Osteocyte (in vitro differentiated cells): ENCODE measurements at regions not wholly inside any gene's neighbourhood (a gene's known extent, or its start where the extent isn't known, plus 50 kb on each side); places are given as distances from the start of the nearest gene placed in this dataset.
A peak's percentile ranks its signal among the peaks of the same experiment; 100 is the strongest.

Experiments used
- DNase-seq: peaks from one replicate; pipeline ENCODE4 v3.0.0; 2021; ENCODE audit warnings: mixed read lengths; ENCODE audit not compliant: unreplicated experiment; ENCODE audit errors: extremely low spot score
- H3K27ac Mint-ChIP-seq: one replicate; pipeline ENCODE4 v1.8.0; 2021; ENCODE audit warnings: mild to moderate bottlenecking, mixed read lengths; ENCODE audit not compliant: unreplicated experiment
- H3K27me3 Mint-ChIP-seq: one replicate; pipeline ENCODE4 v1.8.0; 2021; ENCODE audit warnings: mixed read lengths; ENCODE audit not compliant: unreplicated experiment
- H3K36me3 Mint-ChIP-seq: one replicate; pipeline ENCODE4 v1.8.0; 2021; ENCODE audit warnings: mixed read lengths; ENCODE audit not compliant: unreplicated experiment
- H3K4me1 Mint-ChIP-seq: one replicate; pipeline ENCODE4 v1.8.0; 2021; ENCODE audit warnings: mixed read lengths; ENCODE audit not compliant: unreplicated experiment
- H3K4me3 Mint-ChIP-seq: one replicate; pipeline ENCODE4 v1.8.0; 2021; ENCODE audit warnings: mild to moderate bottlenecking, moderate library complexity, mixed read lengths; ENCODE audit not compliant: unreplicated experiment
- H3K9me3 Mint-ChIP-seq: one replicate; pipeline ENCODE4 v1.8.0; 2021; ENCODE audit warnings: mixed read lengths; ENCODE audit not compliant: unreplicated experiment
- CTCF ChIP-seq: fragments of 200-600 bp; sonication (generic); IDR thresholded peaks from 2 replicates; pipeline ENCODE4 v1.5.0; 2021; ENCODE audit warnings: antibody characterized with exemption, mild to moderate bottlenecking, moderate library complexity

DNA sequence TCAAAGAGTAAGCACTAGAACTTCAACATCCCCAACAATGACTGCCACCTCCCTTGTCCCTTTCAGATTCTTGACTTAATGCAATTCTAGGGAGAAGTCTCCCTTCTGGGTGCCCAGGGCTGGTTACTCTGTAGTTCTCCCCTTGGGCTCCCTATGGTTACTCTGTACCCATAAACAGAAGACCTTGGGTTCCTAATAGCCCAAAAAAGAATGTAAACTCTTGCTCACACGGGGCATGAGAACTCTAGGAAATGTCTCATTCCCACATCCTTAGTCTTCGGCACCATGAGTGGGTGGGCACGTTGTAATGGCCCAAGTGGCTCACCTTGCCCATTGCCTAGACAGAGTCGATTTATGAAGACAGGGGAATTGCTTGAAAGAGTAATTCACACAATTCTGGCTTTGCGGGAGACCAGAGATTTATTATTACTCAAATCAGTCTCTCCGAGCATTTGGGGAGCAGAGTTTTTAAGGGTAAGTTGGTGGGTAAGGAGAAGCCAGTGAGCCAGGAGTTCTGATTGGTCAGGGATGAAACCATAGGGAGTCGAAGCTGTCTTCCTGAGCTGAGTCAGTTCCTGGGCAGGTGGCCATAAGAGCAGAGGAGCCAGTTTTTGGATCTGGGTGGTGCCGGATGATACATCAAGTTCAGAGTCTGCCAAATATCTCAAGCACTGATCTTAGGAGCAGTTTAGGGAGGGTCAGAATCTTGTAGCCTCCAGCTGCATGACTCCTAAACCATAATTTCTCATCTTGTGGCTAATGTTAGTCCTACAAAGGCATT lies 61.2 kb upstream of the SIRPG start:
- Mint-ChIP-seq H3K4me3 (no peak overlapping the region), H3K27ac (no peak overlapping the region), H3K4me1 (no peaks in the 10 kb centered on the region), H3K9me3 (no peaks in the 10 kb centered on the region), H3K27me3 (peaks cover 32% of the 10 kb centered on the region), H3K36me3 (no peaks in the 10 kb centered on the region)
- TF ChIP-seq CTCF, result no peak
- DNase-seq, result no peak

DNA sequence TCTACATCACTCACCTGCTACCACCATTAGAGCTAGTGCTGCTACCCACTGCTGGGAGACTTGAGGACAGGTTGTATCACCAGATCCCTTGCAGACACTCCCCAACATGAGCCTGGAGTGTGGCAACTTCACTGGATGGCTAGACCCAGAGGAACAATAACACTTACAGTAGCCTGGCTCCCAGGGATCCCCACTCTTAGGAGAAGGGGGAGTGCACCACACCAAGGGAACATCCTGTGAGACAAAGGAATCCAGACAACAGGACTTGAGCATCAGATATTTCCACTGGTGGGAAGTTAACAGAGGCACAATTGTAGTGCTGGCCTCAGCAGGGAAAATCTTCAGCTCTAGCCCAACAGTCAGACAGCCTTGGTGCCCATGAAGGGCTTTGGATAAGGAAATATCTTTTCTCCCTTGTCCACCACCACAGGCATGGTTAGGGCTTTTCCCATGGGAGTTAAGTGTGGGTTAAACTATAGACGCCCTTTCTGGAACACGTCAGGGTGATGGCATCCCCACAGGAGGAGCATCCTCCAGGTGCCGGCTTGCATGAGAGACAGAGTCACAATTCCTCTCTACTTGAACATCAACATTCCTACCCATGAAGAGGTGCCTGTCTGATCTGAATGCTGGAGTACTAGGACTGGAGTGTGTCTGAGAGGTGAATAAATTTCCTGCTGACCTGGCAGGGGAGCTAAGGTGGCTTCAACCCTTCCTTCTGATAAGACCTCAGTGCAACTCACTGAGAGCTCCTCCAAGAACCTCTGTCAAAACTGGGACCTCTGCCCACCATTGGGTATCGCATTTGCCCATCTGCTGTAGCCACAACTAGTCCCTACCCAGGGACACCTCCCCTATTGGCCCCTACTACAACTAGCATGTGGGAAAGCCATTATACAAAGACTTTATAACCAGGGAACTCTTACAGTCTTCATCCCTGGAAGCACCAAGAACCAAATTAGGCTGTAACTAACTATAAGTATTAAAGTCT lies 55.4 kb upstream of the SIRPG start:
- H3K27me3 Mint-ChIP-seq, result peaks cover 32% of the 10 kb centered on the region
- H3K4me3 Mint-ChIP-seq, result no peak overlapping the region
- DNase-seq, result peak; percentile 53
- no peak for TF ChIP-seq CTCF
- no peaks in the 10 kb centered on the region for H3K9me3 Mint-ChIP-seq
- no peaks in the 10 kb centered on the region for H3K4me1 Mint-ChIP-seq
- no peak overlapping the region for H3K27ac Mint-ChIP-seq
- no peaks in the 10 kb centered on the region for H3K36me3 Mint-ChIP-seq

DNA sequence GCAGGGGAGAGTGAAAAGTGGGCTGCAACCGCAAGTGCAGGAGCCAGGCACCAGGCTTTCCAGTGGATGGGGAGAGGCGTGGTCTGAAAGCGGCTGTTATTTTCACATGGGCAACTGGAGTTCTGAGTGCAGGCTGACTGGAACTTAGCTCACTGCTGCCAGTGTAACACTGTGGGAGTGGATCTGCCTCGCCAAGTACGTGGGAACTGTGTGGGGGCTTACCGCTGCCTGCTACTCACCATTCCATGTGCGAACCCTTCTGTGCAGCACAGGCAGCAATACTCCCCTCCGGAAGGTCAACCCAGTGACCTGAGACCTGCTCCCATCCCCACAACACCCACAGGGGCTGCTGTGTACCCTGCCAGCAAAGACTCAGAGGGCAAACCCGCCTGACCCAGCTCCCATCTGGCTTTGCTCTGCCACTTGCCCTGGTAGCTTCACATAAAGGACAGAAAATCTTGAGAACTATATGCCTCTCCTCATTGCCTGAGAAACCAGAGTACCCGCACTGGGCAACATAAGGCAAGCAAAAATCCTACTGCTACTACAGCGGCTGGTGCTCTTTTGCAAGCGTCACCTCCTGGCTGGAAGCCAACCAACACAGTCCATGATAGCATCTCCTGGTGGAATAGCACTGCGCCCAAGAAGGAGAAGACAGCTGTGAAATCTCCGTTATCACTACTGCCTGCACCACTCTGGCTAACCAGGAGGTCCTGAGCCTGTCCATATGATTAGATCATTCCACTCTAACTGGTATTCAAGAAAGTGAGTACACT lies 54.4 kb upstream of the SIRPG start:
- Mint-ChIP-seq H3K27ac (no peak overlapping the region), H3K36me3 (no peaks in the 10 kb centered on the region), H3K4me1 (no peaks in the 10 kb centered on the region), H3K27me3 (peaks cover 29% of the 10 kb centered on the region), H3K4me3 (no peak overlapping the region), H3K9me3 (no peaks in the 10 kb centered on the region)
- TF ChIP-seq CTCF, result no peak
- peak; percentile 74 for DNase-seq

- no peak for TF ChIP-seq CTCF
- H3K4me3 Mint-ChIP-seq, result no peak overlapping the region
- H3K27ac Mint-ChIP-seq, result no peak overlapping the region
- peak; percentile 32 for DNase-seq
- no peaks in the 10 kb centered on the region for H3K36me3 Mint-ChIP-seq
- no peaks in the 10 kb centered on the region for H3K4me1 Mint-ChIP-seq
- no peaks in the 10 kb centered on the region for H3K9me3 Mint-ChIP-seq
- peaks cover 28% of the 10 kb centered on the region for H3K27me3 Mint-ChIP-seq
Observed at GRCh38 chr20:1711266-1711665, 53.7 kb upstream of the SIRPG start.
